SU-DHL-6 (cell line): ENCODE measurements at regions not wholly inside any gene's neighbourhood (a gene's known extent, or its start where the extent isn't known, plus 50 kb on each side); places are given as distances from the start of the nearest gene placed in this dataset.

Experiments used
- H2AFZ ChIP-seq: fragments of 200-600 bp; sonication (generic); 2 replicates; pipeline ENCODE4 v1.6.1; 2014; ENCODE audit warnings: low read depth, mild to moderate bottlenecking, moderate library complexity, mixed read lengths, antibody characterized with exemption, low read length; ENCODE audit not compliant: severe bottlenecking
- H3F3A ChIP-seq: fragments of 200-600 bp; shearing (Covaris generic); 2 replicates; pipeline ENCODE4 v1.6.0; 2016; ENCODE audit warnings: antibody characterized with exemption, mild to moderate bottlenecking; ENCODE audit not compliant: insufficient read depth
- H3K27ac ChIP-seq: fragments of 200-600 bp; sonication (generic); 2 replicates; pipeline ENCODE4 v1.5.1; 2016; ENCODE audit warnings: low read depth, mild to moderate bottlenecking, low read length, moderate library complexity, mixed read lengths
- H3K27me3 ChIP-seq: fragments of 200-600 bp; sonication (generic), shearing (Covaris generic); 2 replicates; pipeline ENCODE4 v1.6.0; 2014; ENCODE audit warnings: mild to moderate bottlenecking, low read length
- H3K36me3 ChIP-seq: fragments of 200-600 bp; sonication (generic); 2 replicates; pipeline ENCODE4 v1.6.1; 2014; ENCODE audit warnings: mild to moderate bottlenecking, low read length, mixed read lengths
- H3K4me2 ChIP-seq: fragments of 300-600, 200-600 bp; shearing (Covaris generic), sonication (generic); 2 replicates; pipeline ENCODE4 v1.6.0; 2014; ENCODE audit warnings: low read length, low read depth, mild to moderate bottlenecking; ENCODE audit not compliant: poor library complexity, severe bottlenecking
- H3K4me3 ChIP-seq: fragments of 200-600 bp; sonication (generic); 2 replicates; pipeline ENCODE4 v1.5.1; 2014; ENCODE audit warnings: antibody characterized with exemption, low read length, mild to moderate bottlenecking, mixed read lengths; ENCODE audit not compliant: insufficient read depth, poor library complexity, severe bottlenecking
- H3K79me2 ChIP-seq: fragments of 200-600 bp; sonication (generic); 2 replicates; pipeline ENCODE4 v1.6.1; 2014; ENCODE audit warnings: mild to moderate bottlenecking, low read length, moderate library complexity; ENCODE audit not compliant: insufficient read depth
- H3K9ac ChIP-seq: fragments of 200-600 bp; sonication (generic); 2 replicates; pipeline ENCODE4 v1.7.0; 2014; ENCODE audit warnings: mild to moderate bottlenecking, low read length
- H3K9me2 ChIP-seq: fragments of 200-600 bp; sonication (generic); replicated peaks from 2 replicates; pipeline ENCODE4 v1.6.1; 2014; ENCODE audit warnings: low read length; ENCODE audit not compliant: insufficient read depth
- H3K9me3 ChIP-seq: fragments of 200-600 bp; sonication (generic); 2 replicates; pipeline ENCODE4 v1.6.1; 2014; ENCODE audit warnings: low read length, mixed read lengths; ENCODE audit not compliant: insufficient read depth
- H4K20me1 ChIP-seq: fragments of 200-600 bp; sonication (generic); 2 replicates; pipeline ENCODE4 v1.6.1; 2014; ENCODE audit warnings: low read depth, mild to moderate bottlenecking, antibody characterized with exemption, low read length, moderate library complexity, mixed read lengths
- EZH2phosphoT487 ChIP-seq: fragments of 200-600 bp; sonication (generic), shearing (Covaris generic); conservative IDR thresholded peaks from 2 replicates; pipeline ENCODE4 v1.6.1; 2018; ENCODE audit warnings: mild to moderate bottlenecking, antibody characterized with exemption, low read length, moderate library complexity, mixed read lengths
- TF ChIP-seq, protein P1 (sequence below): fragments of 200-600 bp; sonication (generic); IDR thresholded peaks from one replicate; pipeline ENCODE4 v1.5.1; 2017; ENCODE audit warnings: antibody characterized with exemption, mild to moderate bottlenecking, low read length, moderate library complexity; ENCODE audit not compliant: insufficient read depth, poor library complexity, severe bottlenecking

DNA sequence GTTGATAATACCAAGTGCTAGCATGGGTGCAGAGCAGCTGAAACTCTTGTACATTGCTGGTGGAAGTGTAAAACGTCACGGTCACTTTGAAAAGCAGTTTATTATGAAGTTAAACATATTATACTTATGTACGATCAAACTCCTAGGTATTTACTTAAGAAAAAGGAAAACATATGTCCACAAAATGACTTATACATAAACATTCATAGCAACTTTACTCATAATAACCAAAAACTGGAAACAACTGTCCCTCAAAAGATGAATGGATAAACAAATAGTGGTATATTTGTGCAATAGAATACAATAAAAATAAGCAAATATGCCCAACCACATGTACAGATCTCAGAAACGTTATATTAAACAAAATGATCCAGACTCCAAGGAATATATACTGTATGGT is 92.3 kb upstream of the TRIO start:
- Histone ChIP-seq H3K9ac (no peak overlapping the region), H3F3A (no peaks in the 10 kb centered on the region), H3K36me3 (no peaks in the 10 kb centered on the region), H3K4me2 (no peak overlapping the region), H2AFZ (no peak overlapping the region), H3K4me3 (no peak overlapping the region), H3K79me2 (no peaks in the 10 kb centered on the region), H4K20me1 (no peaks in the 10 kb centered on the region), H3K9me3 (no peaks in the 10 kb centered on the region), H3K9me2 (no peaks in the 10 kb centered on the region), H3K27ac (no peak overlapping the region), H3K27me3 (no peaks in the 10 kb centered on the region)
- TF ChIP-seq, protein P1, sequence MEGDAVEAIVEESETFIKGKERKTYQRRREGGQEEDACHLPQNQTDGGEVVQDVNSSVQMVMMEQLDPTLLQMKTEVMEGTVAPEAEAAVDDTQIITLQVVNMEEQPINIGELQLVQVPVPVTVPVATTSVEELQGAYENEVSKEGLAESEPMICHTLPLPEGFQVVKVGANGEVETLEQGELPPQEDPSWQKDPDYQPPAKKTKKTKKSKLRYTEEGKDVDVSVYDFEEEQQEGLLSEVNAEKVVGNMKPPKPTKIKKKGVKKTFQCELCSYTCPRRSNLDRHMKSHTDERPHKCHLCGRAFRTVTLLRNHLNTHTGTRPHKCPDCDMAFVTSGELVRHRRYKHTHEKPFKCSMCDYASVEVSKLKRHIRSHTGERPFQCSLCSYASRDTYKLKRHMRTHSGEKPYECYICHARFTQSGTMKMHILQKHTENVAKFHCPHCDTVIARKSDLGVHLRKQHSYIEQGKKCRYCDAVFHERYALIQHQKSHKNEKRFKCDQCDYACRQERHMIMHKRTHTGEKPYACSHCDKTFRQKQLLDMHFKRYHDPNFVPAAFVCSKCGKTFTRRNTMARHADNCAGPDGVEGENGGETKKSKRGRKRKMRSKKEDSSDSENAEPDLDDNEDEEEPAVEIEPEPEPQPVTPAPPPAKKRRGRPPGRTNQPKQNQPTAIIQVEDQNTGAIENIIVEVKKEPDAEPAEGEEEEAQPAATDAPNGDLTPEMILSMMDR = no peak

DNA sequence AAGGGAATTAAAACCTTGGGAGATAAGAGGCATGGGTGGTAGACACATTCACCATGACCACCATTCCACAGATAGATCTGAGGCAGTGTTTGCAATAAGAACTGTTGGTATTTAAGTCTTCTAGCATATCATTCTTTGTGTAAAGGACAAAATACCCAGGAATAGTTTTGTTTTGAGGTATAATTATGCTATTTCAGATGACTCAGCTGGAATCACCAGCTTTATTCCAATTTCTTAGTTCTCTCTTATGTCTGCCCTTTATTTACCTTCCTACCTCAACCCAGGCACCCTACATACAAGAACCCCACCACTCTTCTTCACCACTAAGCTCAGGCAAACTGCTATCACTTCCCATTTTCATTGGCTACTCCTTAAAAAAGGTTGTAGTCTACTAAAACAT is 94.7 kb upstream of the TRIO start:
- no peak overlapping the region for H3K4me2 ChIP-seq
- H3K27me3 ChIP-seq = no peaks in the 10 kb centered on the region
- TF ChIP-seq, protein P1 = no peak
- no peak for TF ChIP-seq EZH2phosphoT487
- H4K20me1 ChIP-seq = no peaks in the 10 kb centered on the region
- H3K27ac ChIP-seq = no peak overlapping the region
- no peaks in the 10 kb centered on the region for H3F3A ChIP-seq
- H3K4me3 ChIP-seq = no peak overlapping the region
- no peaks in the 10 kb centered on the region for H3K79me2 ChIP-seq
- no peak overlapping the region for H3K9ac ChIP-seq
- H2AFZ ChIP-seq = no peak overlapping the region
- H3K9me2 ChIP-seq = no peaks in the 10 kb centered on the region
- H3K9me3 ChIP-seq = no peaks in the 10 kb centered on the region
- no peaks in the 10 kb centered on the region for H3K36me3 ChIP-seq

DNA sequence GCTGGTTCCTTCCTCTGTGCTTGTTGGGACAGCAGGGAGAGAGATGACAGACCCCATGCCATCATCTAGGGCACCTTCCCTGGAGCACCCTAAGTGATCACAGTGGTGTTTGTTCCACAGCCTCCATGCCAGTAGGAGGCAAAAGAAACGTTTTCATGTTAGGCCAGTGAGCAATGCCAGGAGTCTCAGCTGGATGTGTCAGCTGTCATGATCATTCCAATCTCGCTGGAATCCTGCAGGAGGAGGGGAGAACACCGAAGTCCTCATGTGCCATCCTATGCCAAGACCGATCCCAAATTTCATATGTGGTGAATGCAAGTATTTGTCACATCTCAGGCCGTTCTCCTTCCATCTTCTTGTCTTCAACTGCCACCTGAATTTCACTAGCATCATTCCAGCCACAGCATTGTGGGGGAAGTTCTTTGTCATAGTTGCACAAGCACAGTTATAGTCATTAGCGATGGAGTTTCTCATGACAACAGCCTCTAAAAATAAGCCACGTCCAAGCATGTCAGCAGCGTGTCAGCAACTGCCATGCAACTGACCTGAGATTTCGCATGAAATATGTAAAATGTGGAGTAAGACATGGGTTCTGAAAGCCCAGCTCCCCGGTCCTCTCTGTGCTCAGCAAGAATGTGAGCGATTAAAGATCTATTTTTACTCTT is 97.2 kb upstream of the DNAH5 start:
- Histone ChIP-seq H3K36me3 (no peaks in the 10 kb centered on the region), H3K27me3 (no peaks in the 10 kb centered on the region), H3K4me3 (no peak overlapping the region), H3K9me2 (no peaks in the 10 kb centered on the region), H4K20me1 (no peaks in the 10 kb centered on the region), H3K4me2 (no peak overlapping the region), H3K9ac (no peak overlapping the region), H3K27ac (no peak overlapping the region), H3K79me2 (no peaks in the 10 kb centered on the region), H3K9me3 (no peaks in the 10 kb centered on the region), H2AFZ (no peak overlapping the region), H3F3A (no peaks in the 10 kb centered on the region)
- no peak for TF ChIP-seq EZH2phosphoT487
- TF ChIP-seq, protein P1 = no peak
